ENCODE measurements at regions not wholly inside any gene's neighbourhood (a gene's known extent, or its start where the extent isn't known, plus 50 kb on each side); places are given as distances from the start of the nearest gene placed in this dataset.

DNA sequence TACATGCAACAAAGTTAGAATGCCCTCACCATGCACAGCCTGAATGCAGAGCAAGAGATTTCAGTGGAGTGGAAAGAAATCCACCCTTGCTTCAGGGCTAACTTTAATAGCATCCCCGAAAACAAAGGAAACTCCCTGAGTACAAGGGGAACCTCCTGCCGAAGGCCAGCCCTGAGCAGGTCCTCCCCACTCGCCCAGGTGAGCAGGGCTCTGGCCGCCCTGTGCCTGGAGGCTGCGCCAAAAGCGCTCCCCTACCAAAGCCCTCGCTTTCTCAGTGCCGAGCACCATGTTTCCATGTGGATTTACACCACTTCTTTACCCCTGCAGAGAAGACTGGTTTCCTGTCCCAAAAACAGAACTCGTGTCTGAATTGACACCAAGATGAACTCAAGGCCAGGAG, 61.9 kb upstream of the RPS6KA2 start:
- TF ChIP-seq EZH2phosphoT487 (IDR thresholded peaks at IDR 0.05; ENCODE audit: borderline replicate concordance): no peak
- TF ChIP-seq, protein P1, sequence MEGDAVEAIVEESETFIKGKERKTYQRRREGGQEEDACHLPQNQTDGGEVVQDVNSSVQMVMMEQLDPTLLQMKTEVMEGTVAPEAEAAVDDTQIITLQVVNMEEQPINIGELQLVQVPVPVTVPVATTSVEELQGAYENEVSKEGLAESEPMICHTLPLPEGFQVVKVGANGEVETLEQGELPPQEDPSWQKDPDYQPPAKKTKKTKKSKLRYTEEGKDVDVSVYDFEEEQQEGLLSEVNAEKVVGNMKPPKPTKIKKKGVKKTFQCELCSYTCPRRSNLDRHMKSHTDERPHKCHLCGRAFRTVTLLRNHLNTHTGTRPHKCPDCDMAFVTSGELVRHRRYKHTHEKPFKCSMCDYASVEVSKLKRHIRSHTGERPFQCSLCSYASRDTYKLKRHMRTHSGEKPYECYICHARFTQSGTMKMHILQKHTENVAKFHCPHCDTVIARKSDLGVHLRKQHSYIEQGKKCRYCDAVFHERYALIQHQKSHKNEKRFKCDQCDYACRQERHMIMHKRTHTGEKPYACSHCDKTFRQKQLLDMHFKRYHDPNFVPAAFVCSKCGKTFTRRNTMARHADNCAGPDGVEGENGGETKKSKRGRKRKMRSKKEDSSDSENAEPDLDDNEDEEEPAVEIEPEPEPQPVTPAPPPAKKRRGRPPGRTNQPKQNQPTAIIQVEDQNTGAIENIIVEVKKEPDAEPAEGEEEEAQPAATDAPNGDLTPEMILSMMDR (conservative IDR thresholded peaks at IDR 0.05; ENCODE audit: low read length): no peak

GRCh38 chr6:166687879-166688205, 60.8 kb upstream of the RPS6KA2 start:
- H2AFZ ChIP-seq (ENCODE audit: low read length): no peak overlapping the region
- no peak overlapping the region for H3K4me3 ChIP-seq (ENCODE audit: low read length, poor library complexity, severe bottlenecking)
- TF ChIP-seq, protein P1 (conservative IDR thresholded peaks at IDR 0.05; ENCODE audit: low read length): no peak
- TF ChIP-seq EZH2phosphoT487 (IDR thresholded peaks at IDR 0.05; ENCODE audit: borderline replicate concordance): no peak
- no peaks in the 10 kb centered on the region for H3F3A ChIP-seq (ENCODE audit: low read depth)
- no peaks in the 10 kb centered on the region for H3K9me3 ChIP-seq (ENCODE audit: insufficient read depth, low read depth, low read length)
- no peaks in the 10 kb centered on the region for H3K36me3 ChIP-seq (ENCODE audit: insufficient read depth, low read length)
- H4K20me1 ChIP-seq (ENCODE audit: insufficient read depth, low read length, poor library complexity, severe bottlenecking): no peaks in the 10 kb centered on the region
- H3K4me1 ChIP-seq (ENCODE audit: insufficient read depth, low read length, poor library complexity, severe bottlenecking): no peaks in the 10 kb centered on the region
- H3K4me2 ChIP-seq (ENCODE audit: low read depth, low read length, poor library complexity, severe bottlenecking): no peak overlapping the region
- H3K27me3 ChIP-seq (ENCODE audit: insufficient read depth, low read length, poor library complexity, severe bottlenecking): no peaks in the 10 kb centered on the region
- H3K79me2 ChIP-seq (ENCODE audit: insufficient read depth, low read length): no peaks in the 10 kb centered on the region
- no peak overlapping the region for H3K9ac ChIP-seq (ENCODE audit: low read depth, low read length, poor library complexity, severe bottlenecking)
- H3K9me2 ChIP-seq (replicated peaks; ENCODE audit: low read depth, low read length): no peaks in the 10 kb centered on the region

More for the DNA sequence above, 61.9 kb upstream of the RPS6KA2 start:
- Histone ChIP-seq H3K27me3 (ENCODE audit: insufficient read depth, low read length, poor library complexity, severe bottlenecking) (no peaks in the 10 kb centered on the region), H3K4me1 (ENCODE audit: insufficient read depth, low read length, poor library complexity, severe bottlenecking) (no peaks in the 10 kb centered on the region), H3K9me3 (ENCODE audit: insufficient read depth, low read depth, low read length) (no peaks in the 10 kb centered on the region), H3K4me2 (ENCODE audit: low read depth, low read length, poor library complexity, severe bottlenecking) (no peak overlapping the region), H3K9ac (ENCODE audit: low read depth, low read length, poor library complexity, severe bottlenecking) (no peak overlapping the region), H2AFZ (ENCODE audit: low read length) (no peak overlapping the region), H3F3A (ENCODE audit: low read depth) (no peaks in the 10 kb centered on the region), H3K9me2 (replicated peaks; ENCODE audit: low read depth, low read length) (no peaks in the 10 kb centered on the region), H3K36me3 (ENCODE audit: insufficient read depth, low read length) (no peaks in the 10 kb centered on the region), H3K4me3 (ENCODE audit: low read length, poor library complexity, severe bottlenecking) (no peak overlapping the region), H4K20me1 (ENCODE audit: insufficient read depth, low read length, poor library complexity, severe bottlenecking) (no peaks in the 10 kb centered on the region), H3K79me2 (ENCODE audit: insufficient read depth, low read length) (no peaks in the 10 kb centered on the region)

- no peak overlapping the region for H3K9ac ChIP-seq (ENCODE audit: low read depth, low read length, poor library complexity, severe bottlenecking)
- TF ChIP-seq, protein P1 (conservative IDR thresholded peaks at IDR 0.05; ENCODE audit: low read length): no peak
- no peak for TF ChIP-seq EZH2phosphoT487 (IDR thresholded peaks at IDR 0.05; ENCODE audit: borderline replicate concordance)
- no peak overlapping the region for H3K4me3 ChIP-seq (ENCODE audit: low read length, poor library complexity, severe bottlenecking)
These were observed 60.2 kb upstream of the RPS6KA2 start for GRCh38 chr6:166687070-166687878.

More at GRCh38 chr6:166687070-166687878, 60.2 kb upstream of the RPS6KA2 start:
- no peaks in the 10 kb centered on the region for H3K27me3 ChIP-seq (ENCODE audit: insufficient read depth, low read length, poor library complexity, severe bottlenecking)
- no peaks in the 10 kb centered on the region for H3K79me2 ChIP-seq (ENCODE audit: insufficient read depth, low read length)
- no peaks in the 10 kb centered on the region for H3K9me3 ChIP-seq (ENCODE audit: insufficient read depth, low read depth, low read length)
- H2AFZ ChIP-seq (ENCODE audit: low read length): no peak overlapping the region
- H4K20me1 ChIP-seq (ENCODE audit: insufficient read depth, low read length, poor library complexity, severe bottlenecking): no peaks in the 10 kb centered on the region
- no peaks in the 10 kb centered on the region for H3F3A ChIP-seq (ENCODE audit: low read depth)
- no peaks in the 10 kb centered on the region for H3K36me3 ChIP-seq (ENCODE audit: insufficient read depth, low read length)
- no peaks in the 10 kb centered on the region for H3K4me1 ChIP-seq (ENCODE audit: insufficient read depth, low read length, poor library complexity, severe bottlenecking)
- no peak overlapping the region for H3K4me2 ChIP-seq (ENCODE audit: low read depth, low read length, poor library complexity, severe bottlenecking)
- no peaks in the 10 kb centered on the region for H3K9me2 ChIP-seq (replicated peaks; ENCODE audit: low read depth, low read length)

Data from Loucy (cell line).